COLO668 (cell line): ENCODE measurements at regions not wholly inside any gene's neighbourhood (a gene's known extent, or its start where the extent isn't known, plus 50 kb on each side); places are given as distances from the start of the nearest gene placed in this dataset.
"Not testable (repeated sequence)": the region's sequence is repeated elsewhere in the genome, so short reads cannot be mapped to it uniquely, and the experiment has no call there.

Experiments used
- DNase-seq: peaks from one replicate; lab custom pipeline; 2025; ENCODE audit not compliant: unreplicated experiment; lab: John Stamatoyannopoulos, UW

- DNase-seq = no peak
Observed at GRCh38 chr14:89469210-89470198, 52.5 kb upstream of the FOXN3 start.

GRCh38 chr14:89468566-89468965, 51.5 kb upstream of the FOXN3 start:
- DNase-seq = no peak

GRCh38 chr14:89468030-89468429, 51.0 kb upstream of the FOXN3 start:
- DNase-seq = not testable (repeated sequence)

- no peak for DNase-seq
Observed at GRCh38 chr14:89466944-89467343, 49.9 kb upstream of the FOXN3 start.
